Peyer's patch (tissue), 4 donors: ENCODE measurements at regions not wholly inside any gene's neighbourhood (a gene's known extent, or its start where the extent isn't known, plus 50 kb on each side); places are given as distances from the start of the nearest gene placed in this dataset.

ENCODE experiments used
- DNase-seq, 3 donors: peaks; one replicate each; pipeline ENCODE4 v3.0.0-alpha.2; 2017 to 2019
- H3K27ac ChIP-seq, 4 donors: fragments of 200-600 bp; sonication (generic); one replicate each; pipeline ENCODE4 v1.5.1; 2016 to 2019
- H3K27me3 ChIP-seq, 2 donors: fragments of 200-600 bp; sonication (generic); one replicate each; pipeline ENCODE4 v1.5.1; 2019
- H3K36me3 ChIP-seq, 3 donors: fragments of 200-600 bp; sonication (generic); one replicate each; pipeline ENCODE4 v1.5.1; 2016 to 2019
- H3K4me1 ChIP-seq, 4 donors: fragments of 200-600 bp; sonication (generic); one replicate each; pipeline ENCODE4 v1.5.1; 2016 to 2019
- H3K4me3 ChIP-seq, 4 donors: fragments of 200-600 bp; sonication (generic); 1 replicate in 3 of 4; 2 replicates in 1 of 4; pipeline ENCODE4 v1.5.1; 2016 to 2019; ENCODE audit warnings: mild to moderate bottlenecking in 1 of 4
- H3K9me3 ChIP-seq, 4 donors: fragments of 200-600 bp; sonication (generic); one replicate each; pipeline ENCODE4 v1.5.1; 2016 to 2019; ENCODE audit warnings: mild to moderate bottlenecking in 1 of 4
- CTCF ChIP-seq, 6 experiments: fragments of 450-650 bp in 4 of 6; fragments of 200-600 bp in 2 of 6; sonication (generic) in 1 of 6; IDR thresholded peaks; one replicate each; pipeline ENCODE4 v1.5.1; 2017 to 2019; ENCODE audit warnings: antibody characterized with exemption in 6 of 6, mild to moderate bottlenecking in 3 of 6, moderate library complexity in 1 of 6
- POLR2A ChIP-seq, 2 donors: fragments of 450-650 bp; IDR thresholded peaks; one replicate each; pipeline ENCODE4 v1.5.1; 2017; ENCODE audit warnings: antibody characterized with exemption in 2 of 2, mild to moderate bottlenecking in 2 of 2, moderate library complexity in 2 of 2

GRCh38 chr6:104585646-104586045, 274.1 kb downstream of the HACE1 start:
- TF ChIP-seq POLR2A (IDR thresholded peaks at IDR 0.05) (no peak), CTCF (IDR thresholded peaks at IDR 0.05) (no peak)
- Histone ChIP-seq H3K27ac (no peak overlapping the region), H3K4me3 (no peak overlapping the region), H3K36me3 (no peaks in the 10 kb centered on the region), H3K4me1 (no peaks in the 10 kb centered on the region), H3K27me3 (no peaks in the 10 kb centered on the region), H3K9me3 (no peaks in the 10 kb centered on the region)
- DNase-seq: no peak

- TF ChIP-seq POLR2A (IDR thresholded peaks at IDR 0.05) (no peak), CTCF (IDR thresholded peaks at IDR 0.05) (no peak)
- DNase-seq: no peak
- no peaks in the 10 kb centered on the region for H3K36me3 ChIP-seq
- H3K27me3 ChIP-seq: no peaks in the 10 kb centered on the region
- no peak overlapping the region for H3K4me3 ChIP-seq
- no peaks in the 10 kb centered on the region for H3K9me3 ChIP-seq
- H3K4me1 ChIP-seq: no peaks in the 10 kb centered on the region
- no peak overlapping the region for H3K27ac ChIP-seq
Observed at GRCh38 chr6:104580452-104580851, 279.3 kb downstream of the HACE1 start.

GRCh38 chr6:104579310-104579863, 280.3 kb downstream of the HACE1 start:
- Histone ChIP-seq H3K36me3 (no peaks in the 10 kb centered on the region), H3K4me1 (no peaks in the 10 kb centered on the region), H3K4me3 (no peak overlapping the region), H3K27me3 (no peaks in the 10 kb centered on the region), H3K27ac (no peak overlapping the region), H3K9me3 (no peaks in the 10 kb centered on the region)
- TF ChIP-seq CTCF (IDR thresholded peaks at IDR 0.05) (no peak), POLR2A (IDR thresholded peaks at IDR 0.05) (no peak)
- no peak for DNase-seq

- no peak overlapping the region for H3K4me3 ChIP-seq
- no peaks in the 10 kb centered on the region for H3K4me1 ChIP-seq
- H3K9me3 ChIP-seq: no peaks in the 10 kb centered on the region
- no peaks in the 10 kb centered on the region for H3K36me3 ChIP-seq
- no peak for DNase-seq
- H3K27ac ChIP-seq: no peak overlapping the region
- no peak for TF ChIP-seq CTCF (IDR thresholded peaks at IDR 0.05)
- no peak for TF ChIP-seq POLR2A (IDR thresholded peaks at IDR 0.05)
- H3K27me3 ChIP-seq: no peaks in the 10 kb centered on the region
Observed at GRCh38 chr6:104575536-104575935, 284.2 kb downstream of the HACE1 start.

GRCh38 chr6:104574135-104574750, 285.5 kb downstream of the HACE1 start:
- Histone ChIP-seq H3K4me3 (no peak overlapping the region), H3K36me3 (no peaks in the 10 kb centered on the region), H3K4me1 (no peaks in the 10 kb centered on the region), H3K27me3 (no peaks in the 10 kb centered on the region), H3K27ac (no peak overlapping the region), H3K9me3 (no peaks in the 10 kb centered on the region)
- DNase-seq: no peak
- TF ChIP-seq CTCF (IDR thresholded peaks at IDR 0.05) (no peak), POLR2A (IDR thresholded peaks at IDR 0.05) (no peak)
